A549 (cell line): ENCODE measurements at regions not wholly inside any gene's neighbourhood (a gene's known extent, or its start where the extent isn't known, plus 50 kb on each side); places are given as distances from the start of the nearest gene placed in this dataset.

ENCODE experiments used
- ESRRA ChIP-seq: fragments of 150-350 bp; IDR thresholded peaks from 2 replicates; pipeline ENCODE4 v1.6.1; 2014; ENCODE audit warnings: mild to moderate bottlenecking, low read length, borderline replicate concordance
- ZFP36 ChIP-seq: fragments of 450-650 bp; IDR thresholded peaks from 2 replicates; pipeline ENCODE4 v1.6.1; 2014; ENCODE audit warnings: borderline replicate concordance; ENCODE audit not compliant: partially characterized antibody
- ZSCAN20 ChIP-seq: fragments of 250-450 bp; sonication (Bioruptor Pico); IDR thresholded peaks from 2 replicates; pipeline ENCODE4 v1.8.0; 2022; ENCODE audit warnings: mild to moderate bottlenecking, moderate library complexity
- TF ChIP-seq, protein P1 (sequence below): fragments of >200 bp; sonication (Bioruptor Twin); formaldehyde crosslinking; IDR thresholded peaks from 3 replicates; pipeline ENCODE4 v1.5.1; 2016
- TF ChIP-seq, protein P2 (sequence below): fragments of >200 bp; sonication (Bioruptor Twin); formaldehyde crosslinking; IDR thresholded peaks from 2 replicates; pipeline ENCODE4 v1.6.1; 2016

DNA sequence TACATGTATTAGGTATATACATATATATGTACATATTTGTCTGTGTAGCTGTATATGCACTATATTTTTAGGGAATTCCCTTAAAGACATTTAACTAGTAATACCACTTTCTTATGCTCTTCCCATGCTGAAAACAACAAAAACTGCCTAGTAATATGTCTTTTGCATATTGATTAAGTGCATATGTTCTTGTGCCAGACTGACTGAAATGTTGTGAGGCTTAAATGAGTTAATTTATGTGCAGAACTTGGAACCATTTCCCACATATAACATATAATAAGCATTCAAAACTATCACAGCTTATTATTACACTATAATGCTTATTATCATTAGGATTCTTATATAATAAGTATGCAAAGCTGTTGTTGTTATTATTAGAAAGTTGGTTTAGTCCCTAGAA is 318.0 kb upstream of the KCNMB2 start:
- TF ChIP-seq, protein P1, sequence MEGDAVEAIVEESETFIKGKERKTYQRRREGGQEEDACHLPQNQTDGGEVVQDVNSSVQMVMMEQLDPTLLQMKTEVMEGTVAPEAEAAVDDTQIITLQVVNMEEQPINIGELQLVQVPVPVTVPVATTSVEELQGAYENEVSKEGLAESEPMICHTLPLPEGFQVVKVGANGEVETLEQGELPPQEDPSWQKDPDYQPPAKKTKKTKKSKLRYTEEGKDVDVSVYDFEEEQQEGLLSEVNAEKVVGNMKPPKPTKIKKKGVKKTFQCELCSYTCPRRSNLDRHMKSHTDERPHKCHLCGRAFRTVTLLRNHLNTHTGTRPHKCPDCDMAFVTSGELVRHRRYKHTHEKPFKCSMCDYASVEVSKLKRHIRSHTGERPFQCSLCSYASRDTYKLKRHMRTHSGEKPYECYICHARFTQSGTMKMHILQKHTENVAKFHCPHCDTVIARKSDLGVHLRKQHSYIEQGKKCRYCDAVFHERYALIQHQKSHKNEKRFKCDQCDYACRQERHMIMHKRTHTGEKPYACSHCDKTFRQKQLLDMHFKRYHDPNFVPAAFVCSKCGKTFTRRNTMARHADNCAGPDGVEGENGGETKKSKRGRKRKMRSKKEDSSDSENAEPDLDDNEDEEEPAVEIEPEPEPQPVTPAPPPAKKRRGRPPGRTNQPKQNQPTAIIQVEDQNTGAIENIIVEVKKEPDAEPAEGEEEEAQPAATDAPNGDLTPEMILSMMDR, result no peak
- TF ChIP-seq ZSCAN20 (CRISPR knock-in tag) (no peak), ZFP36 (no peak), ESRRA (no peak)
- TF ChIP-seq, protein P2, sequence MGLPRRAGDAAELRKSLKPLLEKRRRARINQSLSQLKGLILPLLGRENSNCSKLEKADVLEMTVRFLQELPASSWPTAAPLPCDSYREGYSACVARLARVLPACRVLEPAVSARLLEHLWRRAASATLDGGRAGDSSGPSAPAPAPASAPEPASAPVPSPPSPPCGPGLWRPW, result no peak
